ENCODE measurements at regions not wholly inside any gene's neighbourhood (a gene's known extent, or its start where the extent isn't known, plus 50 kb on each side); places are given as distances from the start of the nearest gene placed in this dataset.

DNA sequence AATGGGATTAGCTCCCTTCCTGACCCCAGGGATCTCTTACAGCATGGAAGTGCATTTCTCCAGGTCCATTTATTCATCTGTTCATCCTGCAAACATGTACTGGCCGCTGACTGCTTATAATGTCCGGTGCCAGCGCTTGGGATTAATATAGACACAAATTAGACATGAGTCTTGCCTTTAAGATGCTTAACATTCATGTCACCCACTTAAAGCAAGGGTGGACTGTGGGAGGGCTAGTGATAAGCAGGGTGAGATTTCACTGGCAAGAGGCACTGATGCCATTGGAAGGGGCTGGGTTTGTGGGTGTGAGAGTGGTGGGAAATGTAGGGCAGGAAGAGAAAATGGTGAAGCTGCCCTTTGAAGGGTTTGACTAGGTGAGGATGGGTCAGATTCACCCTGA lies 92.2 kb upstream of the MPHOSPH6 start:
- Mint-ChIP-seq H3K27me3 (ENCODE audit: insufficient read depth, low read depth) (peaks cover 4% of the 10 kb centered on the region), H3K9me3 (peaks cover 2% of the 10 kb centered on the region), H3K4me3 (no peak overlapping the region), H3K36me3 (no peaks in the 10 kb centered on the region), H3K27ac (no peak overlapping the region), H3K4me1 (peaks cover 10% of the 10 kb centered on the region)
- TF ChIP-seq, protein P1, sequence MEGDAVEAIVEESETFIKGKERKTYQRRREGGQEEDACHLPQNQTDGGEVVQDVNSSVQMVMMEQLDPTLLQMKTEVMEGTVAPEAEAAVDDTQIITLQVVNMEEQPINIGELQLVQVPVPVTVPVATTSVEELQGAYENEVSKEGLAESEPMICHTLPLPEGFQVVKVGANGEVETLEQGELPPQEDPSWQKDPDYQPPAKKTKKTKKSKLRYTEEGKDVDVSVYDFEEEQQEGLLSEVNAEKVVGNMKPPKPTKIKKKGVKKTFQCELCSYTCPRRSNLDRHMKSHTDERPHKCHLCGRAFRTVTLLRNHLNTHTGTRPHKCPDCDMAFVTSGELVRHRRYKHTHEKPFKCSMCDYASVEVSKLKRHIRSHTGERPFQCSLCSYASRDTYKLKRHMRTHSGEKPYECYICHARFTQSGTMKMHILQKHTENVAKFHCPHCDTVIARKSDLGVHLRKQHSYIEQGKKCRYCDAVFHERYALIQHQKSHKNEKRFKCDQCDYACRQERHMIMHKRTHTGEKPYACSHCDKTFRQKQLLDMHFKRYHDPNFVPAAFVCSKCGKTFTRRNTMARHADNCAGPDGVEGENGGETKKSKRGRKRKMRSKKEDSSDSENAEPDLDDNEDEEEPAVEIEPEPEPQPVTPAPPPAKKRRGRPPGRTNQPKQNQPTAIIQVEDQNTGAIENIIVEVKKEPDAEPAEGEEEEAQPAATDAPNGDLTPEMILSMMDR (IDR thresholded peaks at IDR 0.05): no peak
- TF ChIP-seq EZH2 (IDR thresholded peaks at IDR 0.05) (no peak), EZH2phosphoT487 (IDR thresholded peaks at IDR 0.05) (no peak)
- H3K27ac ChIP-seq: no peak overlapping the region
- no peak overlapping the region for H3K9ac ChIP-seq
- H3K36me3 ChIP-seq: no peaks in the 10 kb centered on the region
- no peaks in the 10 kb centered on the region for H3K9me3 ChIP-seq (ENCODE audit: low read depth)
- peaks cover 7% of the 10 kb centered on the region for H3K27me3 ChIP-seq
- DNase-seq (ENCODE audit: low spot score): no peak
- no peaks in the 10 kb centered on the region for H4K20me1 ChIP-seq (ENCODE audit: low read depth)
- no peaks in the 10 kb centered on the region for H3K4me1 ChIP-seq
- H3K4me3 ChIP-seq: no peak overlapping the region
- no peaks in the 10 kb centered on the region for H3K79me2 ChIP-seq (ENCODE audit: low read depth)
- H2AFZ ChIP-seq (replicated peaks): no peak overlapping the region
- no peak overlapping the region for H3K4me2 ChIP-seq
- H3F3A ChIP-seq (ENCODE audit: low read depth): no peaks in the 10 kb centered on the region

DNA sequence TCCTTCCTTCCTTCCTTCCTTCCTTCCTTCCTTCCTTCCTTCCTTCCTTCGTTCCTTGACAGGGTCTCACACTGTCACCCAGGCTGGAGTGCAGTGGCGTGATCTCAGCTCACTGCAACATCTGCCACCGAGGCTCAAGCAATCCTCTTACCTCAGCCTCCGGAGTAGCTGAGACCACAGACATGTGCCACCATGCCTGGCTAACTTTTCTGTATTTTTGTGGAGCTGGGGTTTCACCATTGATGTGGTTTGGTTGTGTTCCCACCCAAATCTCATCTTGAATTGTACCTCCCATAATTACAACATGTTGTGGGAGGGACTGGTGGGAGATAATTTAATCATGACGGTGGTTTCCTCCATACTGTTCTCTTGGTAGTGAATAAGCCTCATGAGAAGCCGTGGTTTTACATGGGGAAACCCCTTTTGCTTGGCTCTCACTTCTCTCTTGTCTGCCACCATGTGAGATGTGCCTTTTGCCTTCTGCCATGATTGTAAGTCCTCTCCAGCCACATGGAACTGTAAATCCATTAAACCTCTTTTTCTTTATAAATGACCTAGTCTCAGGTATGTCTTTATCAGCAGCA lies 90.3 kb upstream of the MPHOSPH6 start:
- no peaks in the 10 kb centered on the region for H3K36me3 ChIP-seq
- H4K20me1 ChIP-seq (ENCODE audit: low read depth): no peaks in the 10 kb centered on the region
- no peaks in the 10 kb centered on the region for H3K4me1 ChIP-seq
- H3K27ac Mint-ChIP-seq: no peak overlapping the region
- H3K79me2 ChIP-seq (ENCODE audit: low read depth): no peaks in the 10 kb centered on the region
- no peak for DNase-seq (ENCODE audit: low spot score)
- H3K9me3 Mint-ChIP-seq: no peaks in the 10 kb centered on the region
- TF ChIP-seq EZH2phosphoT487 (IDR thresholded peaks at IDR 0.05) (no peak), EZH2 (IDR thresholded peaks at IDR 0.05) (no peak)
- TF ChIP-seq, protein P1 (IDR thresholded peaks at IDR 0.05): no peak
- H3K9me3 ChIP-seq (ENCODE audit: low read depth): no peaks in the 10 kb centered on the region
- H3K36me3 Mint-ChIP-seq: no peaks in the 10 kb centered on the region
- no peak overlapping the region for H2AFZ ChIP-seq (replicated peaks)
- H3K27me3 Mint-ChIP-seq (ENCODE audit: insufficient read depth, low read depth): no peaks in the 10 kb centered on the region
- H3K4me3 Mint-ChIP-seq: no peak overlapping the region
- H3K27me3 ChIP-seq: peaks cover 7% of the 10 kb centered on the region
- H3K27ac ChIP-seq: no peak overlapping the region
- H3K4me1 Mint-ChIP-seq: peaks cover 10% of the 10 kb centered on the region
- no peaks in the 10 kb centered on the region for H3F3A ChIP-seq (ENCODE audit: low read depth)
- no peak overlapping the region for H3K9ac ChIP-seq
- H3K4me2 ChIP-seq: no peak overlapping the region
- no peak overlapping the region for H3K4me3 ChIP-seq

DNA sequence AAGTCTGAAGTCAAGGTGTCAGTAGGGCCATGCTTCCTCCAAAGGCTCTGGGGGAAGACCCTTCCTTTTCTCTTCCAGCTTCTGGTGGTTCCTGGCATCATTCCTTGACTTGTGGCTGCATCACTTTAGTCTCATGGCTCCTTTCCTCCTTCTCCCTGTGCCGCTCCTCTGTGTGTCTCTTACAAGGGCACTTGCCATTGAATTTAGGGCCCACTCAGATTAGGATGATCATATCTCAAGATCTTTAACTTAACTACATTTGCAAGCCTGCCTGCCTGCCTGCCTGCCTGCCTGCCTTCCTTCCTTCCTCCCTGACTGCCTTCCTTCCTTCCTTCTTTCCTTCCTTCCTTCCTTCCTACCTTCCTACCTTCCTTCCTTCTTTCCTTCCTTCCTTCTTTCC lies 89.7 kb upstream of the MPHOSPH6 start:
- Mint-ChIP-seq H3K4me1 (peaks cover 10% of the 10 kb centered on the region), H3K27me3 (ENCODE audit: insufficient read depth, low read depth) (no peaks in the 10 kb centered on the region), H3K4me3 (no peak overlapping the region), H3K36me3 (no peaks in the 10 kb centered on the region), H3K9me3 (no peaks in the 10 kb centered on the region), H3K27ac (no peak overlapping the region)
- H3K27me3 ChIP-seq: peaks cover 7% of the 10 kb centered on the region
- H3K4me3 ChIP-seq: no peak overlapping the region
- H4K20me1 ChIP-seq (ENCODE audit: low read depth): no peaks in the 10 kb centered on the region
- H3K4me2 ChIP-seq: no peak overlapping the region
- no peak overlapping the region for H3K9ac ChIP-seq
- H3K27ac ChIP-seq: no peak overlapping the region
- no peak overlapping the region for H2AFZ ChIP-seq (replicated peaks)
- no peaks in the 10 kb centered on the region for H3K79me2 ChIP-seq (ENCODE audit: low read depth)
- no peaks in the 10 kb centered on the region for H3F3A ChIP-seq (ENCODE audit: low read depth)
- no peak for DNase-seq (ENCODE audit: low spot score)
- no peaks in the 10 kb centered on the region for H3K36me3 ChIP-seq
- no peak for TF ChIP-seq EZH2phosphoT487 (IDR thresholded peaks at IDR 0.05)
- no peak for TF ChIP-seq EZH2 (IDR thresholded peaks at IDR 0.05)
- TF ChIP-seq, protein P1 (IDR thresholded peaks at IDR 0.05): no peak
- no peaks in the 10 kb centered on the region for H3K9me3 ChIP-seq (ENCODE audit: low read depth)
- H3K4me1 ChIP-seq: no peaks in the 10 kb centered on the region

Measured in neural progenitor cell (in vitro differentiated cells).